D721Med (cell line): ENCODE measurements at regions not wholly inside any gene's neighbourhood (a gene's known extent, or its start where the extent isn't known, plus 50 kb on each side); places are given as distances from the start of the nearest gene placed in this dataset.
"Not testable (repeated sequence)": the region's sequence is repeated elsewhere in the genome, so short reads cannot be mapped to it uniquely, and the experiment has no call there.

ENCODE experiments used
- DNase-seq: peaks from one replicate; pipeline ENCODE4 v3.0.0; 2011; ENCODE audit warnings: low spot score; ENCODE audit not compliant: insufficient read length
- FAIRE-seq: peaks from 2 replicates; lab custom pipeline; 2011; peaks lifted over from hg19 to GRCh38; lab: Jason Lieb, UNC
- CTCF ChIP-seq: IDR thresholded peaks from 2 replicates; pipeline ENCODE4 v1.5.1; 2012; ENCODE audit warnings: mild to moderate bottlenecking, control low read depth; ENCODE audit not compliant: insufficient read depth; ENCODE audit errors: missing control alignments

DNA sequence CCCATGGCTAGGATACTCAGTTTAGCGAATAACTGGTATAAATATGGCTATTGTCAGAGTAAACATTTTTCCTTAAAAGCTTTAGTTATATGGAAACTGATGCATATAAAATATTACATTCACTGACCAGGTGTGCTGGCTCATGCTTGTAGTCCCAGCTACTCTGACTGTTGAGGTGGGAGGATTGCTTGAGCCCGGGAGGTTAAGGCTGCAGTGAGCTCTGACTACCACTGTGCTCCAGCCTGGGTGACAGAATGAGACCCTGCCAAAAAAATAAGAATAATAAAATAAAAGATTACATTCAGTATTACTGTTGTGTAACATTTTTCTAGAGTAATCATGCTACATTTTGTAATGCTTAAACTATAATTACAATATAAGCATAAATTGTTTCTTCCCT is 350.4 kb upstream of the FSIP2 start:
- no peak for DNase-seq
- TF ChIP-seq CTCF = no peak
- no peak for FAIRE-seq

- no peak for FAIRE-seq
- no peak for DNase-seq
- TF ChIP-seq CTCF = no peak
Measured at GRCh38 chr2:185391543-185391942, 347.1 kb upstream of the FSIP2 start.

DNA sequence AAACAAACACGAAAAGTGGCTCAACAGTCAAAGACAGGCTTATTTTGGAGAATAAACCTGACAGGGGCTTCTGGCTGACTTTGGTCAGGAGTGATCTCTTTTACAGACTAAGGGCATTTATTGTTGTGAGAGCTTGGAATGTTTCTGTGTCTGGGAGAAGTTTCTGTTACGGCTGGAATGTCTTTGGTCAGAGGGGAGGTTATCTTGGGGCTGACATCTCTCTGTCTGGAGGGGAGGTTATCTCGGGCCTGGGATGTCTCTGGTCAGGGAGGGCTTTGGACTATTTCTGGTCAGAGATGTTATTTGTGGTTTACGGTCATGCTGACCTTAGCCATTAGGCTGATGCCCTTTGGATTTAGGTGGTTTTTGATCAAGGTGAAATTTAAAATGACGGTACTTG is 345.5 kb upstream of the FSIP2 start:
- DNase-seq (no peak), FAIRE-seq (no peak)
- TF ChIP-seq CTCF = no peak

DNA sequence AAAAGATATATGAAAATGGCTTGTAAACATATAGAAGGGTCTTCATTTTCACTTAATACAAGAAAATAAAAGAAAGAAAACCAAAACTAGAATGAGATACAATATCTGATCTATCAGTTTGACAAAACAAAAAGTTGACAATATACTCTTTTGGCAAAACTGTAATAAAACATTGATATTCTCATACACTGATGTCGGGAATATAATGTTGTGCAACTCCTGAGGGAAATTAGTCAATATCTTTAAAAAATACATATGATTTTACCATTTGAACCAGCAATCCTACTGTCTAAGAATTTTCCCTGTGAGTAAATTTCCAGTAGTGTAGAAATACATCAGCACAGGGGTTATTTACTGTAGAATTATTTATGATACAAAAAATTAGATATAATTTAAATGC is 336.1 kb upstream of the FSIP2 start:
- DNase-seq (no peak), FAIRE-seq (no peak)
- TF ChIP-seq CTCF = no peak

GRCh38 chr2:185404578-185404977 is 334.0 kb upstream of the FSIP2 start:
- DNase-seq (no peak), FAIRE-seq (no peak)
- no peak for TF ChIP-seq CTCF

DNA sequence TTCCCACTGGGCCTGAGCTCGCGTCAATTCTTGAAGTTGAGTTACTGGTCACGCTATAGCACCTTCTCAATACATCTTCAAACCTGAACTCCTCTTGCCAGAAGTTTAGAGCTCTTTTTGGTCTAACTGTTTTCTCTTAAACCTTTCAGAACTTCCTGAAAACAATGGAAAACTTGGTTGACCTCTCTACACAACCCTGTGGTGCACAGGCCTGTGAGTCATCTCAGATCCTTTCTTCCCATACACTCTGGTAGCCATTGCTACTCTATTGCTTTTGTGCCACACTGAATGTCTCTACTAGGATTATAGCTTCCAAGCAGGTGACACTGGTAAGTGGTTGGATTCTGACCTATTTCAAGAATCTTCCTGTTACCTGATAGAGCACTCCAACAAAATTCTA is 321.5 kb upstream of the FSIP2 start:
- DNase-seq = no peak
- TF ChIP-seq CTCF = no peak
- FAIRE-seq = no peak

DNA sequence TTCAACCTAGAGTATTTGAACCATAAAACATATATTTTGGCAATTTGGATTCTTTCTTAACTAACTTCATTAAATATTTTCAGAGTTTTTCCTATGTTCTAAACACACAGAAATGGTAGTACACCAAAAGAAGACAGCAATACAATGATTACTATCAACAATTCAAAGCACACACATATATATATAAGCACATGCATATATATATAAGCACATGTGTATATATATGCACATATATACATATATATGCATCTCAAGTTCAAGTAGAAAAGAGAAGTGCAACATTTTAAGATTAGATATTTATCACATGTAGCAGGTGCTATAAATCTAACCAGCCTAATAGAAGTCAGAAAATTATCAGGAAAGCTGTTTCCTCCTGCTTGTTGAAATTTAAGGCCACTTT is 320.9 kb upstream of the FSIP2 start:
- no peak for TF ChIP-seq CTCF
- DNase-seq (no peak), FAIRE-seq (no peak)

- not testable (repeated sequence) for FAIRE-seq
Measured at GRCh38 chr2:185424958-185425629, 313.5 kb upstream of the FSIP2 start.

More at GRCh38 chr2:185424958-185425629, 313.5 kb upstream of the FSIP2 start:
- DNase-seq = not testable (repeated sequence)
